Anterior cingulate cortex (tissue), 58 donors: ENCODE measurements at regions not wholly inside any gene's neighbourhood (a gene's known extent, or its start where the extent isn't known, plus 50 kb on each side); places are given as distances from the start of the nearest gene placed in this dataset.

Experiments
- DNase-seq, 58 donors: peaks; one replicate each; lab custom pipeline; 2025; lab: John Stamatoyannopoulos, UW

DNA sequence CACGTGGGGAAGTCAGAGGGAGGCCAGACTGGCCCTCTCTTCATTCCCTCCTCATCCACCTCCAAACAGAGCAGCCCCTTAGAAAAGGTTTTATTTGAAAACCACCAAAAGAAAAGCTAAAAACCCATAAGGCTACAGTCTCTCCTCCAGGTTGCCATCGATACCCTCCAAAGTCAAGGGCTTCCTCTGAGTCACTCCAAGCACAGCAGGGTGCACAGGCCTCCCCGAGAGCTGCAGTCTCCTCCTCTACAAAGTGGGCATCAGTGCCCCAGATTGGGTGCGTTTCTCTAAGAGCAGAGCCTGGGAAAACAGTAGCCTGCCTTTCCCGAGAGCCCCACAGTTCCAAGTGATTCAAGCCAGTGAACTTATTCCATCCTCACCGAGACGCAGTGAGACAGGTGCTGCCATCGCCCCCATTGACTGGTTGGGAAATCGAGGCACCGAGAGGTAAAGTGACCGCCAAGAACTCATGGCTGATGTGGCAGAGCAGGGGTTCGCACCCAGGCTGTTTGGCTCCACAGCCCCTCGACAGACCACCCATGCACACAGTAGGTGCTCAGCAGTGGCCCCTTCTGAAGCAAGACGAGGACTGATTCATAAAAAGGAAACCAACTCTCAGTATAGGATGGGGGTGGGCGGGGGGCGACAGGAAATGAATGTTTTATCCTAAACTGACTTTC lies 91.7 kb upstream of the SHISAL1 start:
- no peak for DNase-seq

DNA sequence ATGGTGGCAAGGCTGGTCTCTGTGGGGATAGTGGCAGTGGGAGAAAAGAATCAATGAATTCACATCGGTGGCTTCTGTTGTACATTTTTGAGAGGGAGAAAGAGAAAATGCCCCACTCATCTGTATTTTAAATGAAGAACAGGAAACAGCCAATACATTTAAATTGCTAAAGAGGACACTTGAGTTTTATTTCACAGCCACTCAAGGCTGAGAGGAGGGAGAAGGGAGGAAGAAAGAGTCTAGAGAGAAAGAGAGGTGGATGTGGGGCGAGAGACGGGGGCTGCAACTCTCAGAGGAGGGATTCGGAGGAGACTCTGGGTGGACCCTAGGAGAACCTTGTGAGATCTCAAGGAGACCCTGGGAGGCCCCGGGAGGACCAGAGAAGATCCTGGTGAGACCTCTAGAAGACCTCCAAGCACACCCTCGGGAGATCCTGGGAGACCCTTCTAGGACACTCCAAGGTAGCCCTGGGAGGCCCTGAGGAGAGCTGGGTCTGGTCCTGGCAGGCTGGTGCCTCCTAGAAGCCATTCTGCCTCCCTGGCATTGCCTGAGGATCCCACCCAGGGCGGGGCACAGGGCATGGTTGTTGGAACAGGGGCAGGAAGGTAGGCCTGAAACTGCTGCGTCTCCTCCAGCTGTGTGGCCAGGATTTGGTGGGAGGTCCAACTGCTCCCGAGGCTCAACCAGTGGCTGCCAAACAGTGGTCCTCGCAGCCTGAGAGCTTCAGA lies 91.0 kb upstream of the SHISAL1 start:
- no peak for DNase-seq

DNA sequence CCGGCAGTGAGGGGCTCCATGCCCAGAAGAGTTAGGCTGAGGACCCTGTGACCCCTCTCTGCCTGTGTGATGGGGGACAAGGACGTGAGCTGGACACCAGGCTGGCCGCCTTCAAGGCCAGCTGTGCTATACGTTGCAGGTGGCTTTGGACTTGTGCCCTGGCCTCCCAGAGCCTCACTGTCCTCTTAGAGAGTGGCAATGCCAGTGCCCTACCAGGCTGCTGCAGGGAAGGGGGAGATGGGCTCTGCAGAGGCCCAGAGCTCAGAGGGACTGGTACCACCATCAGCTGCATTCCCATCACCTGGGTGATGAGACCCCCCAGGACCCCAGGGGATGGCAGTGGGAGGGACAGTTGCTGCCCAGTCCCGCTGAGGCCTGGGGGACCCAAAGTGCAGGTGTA lies 90.4 kb upstream of the SHISAL1 start:
- DNase-seq = no peak

DNA sequence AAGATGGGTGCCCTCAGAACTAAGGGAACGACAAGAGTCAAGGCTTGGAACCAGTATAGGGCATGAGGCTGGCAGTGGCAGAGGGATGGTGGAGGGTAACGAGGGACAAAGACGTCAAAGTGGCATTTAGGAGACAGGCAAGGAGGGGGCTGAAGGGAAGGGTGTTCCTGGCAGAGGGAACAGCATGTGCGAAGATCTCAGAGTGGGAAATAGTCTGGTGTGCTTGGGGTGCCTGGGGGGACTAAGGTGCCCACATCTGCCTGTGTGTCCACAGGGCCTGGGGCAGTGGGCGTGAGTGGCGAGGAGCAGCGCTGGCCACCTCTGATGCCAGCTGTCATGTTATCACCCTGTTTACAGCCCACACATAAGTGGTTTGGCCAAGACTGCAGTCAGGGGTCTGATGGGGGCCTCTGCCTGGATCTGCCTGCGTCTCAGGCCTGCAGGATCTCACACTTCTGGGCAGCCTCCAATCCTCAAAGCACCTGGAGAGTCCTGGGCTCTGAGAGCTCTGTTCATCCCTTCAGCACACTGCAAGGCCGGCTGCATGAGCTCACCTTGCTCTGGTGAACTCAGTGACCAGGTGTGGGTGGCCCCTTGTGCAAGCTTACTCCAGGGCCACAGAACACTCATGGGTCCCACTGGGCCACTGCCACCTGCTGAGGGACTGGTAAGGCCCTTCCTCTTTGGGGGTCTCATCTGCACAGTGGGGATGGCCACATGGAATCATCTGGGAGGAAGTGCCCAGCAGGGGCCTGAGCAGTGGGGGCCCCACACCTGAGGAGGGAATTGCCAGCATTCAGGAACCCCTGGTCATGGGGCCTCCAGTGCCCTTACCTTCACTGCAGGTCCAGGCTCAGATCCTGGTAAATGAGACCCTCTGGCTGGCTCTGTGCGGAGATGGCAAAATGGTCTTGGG lies 89.7 kb upstream of the SHISAL1 start:
- DNase-seq = no peak

DNA sequence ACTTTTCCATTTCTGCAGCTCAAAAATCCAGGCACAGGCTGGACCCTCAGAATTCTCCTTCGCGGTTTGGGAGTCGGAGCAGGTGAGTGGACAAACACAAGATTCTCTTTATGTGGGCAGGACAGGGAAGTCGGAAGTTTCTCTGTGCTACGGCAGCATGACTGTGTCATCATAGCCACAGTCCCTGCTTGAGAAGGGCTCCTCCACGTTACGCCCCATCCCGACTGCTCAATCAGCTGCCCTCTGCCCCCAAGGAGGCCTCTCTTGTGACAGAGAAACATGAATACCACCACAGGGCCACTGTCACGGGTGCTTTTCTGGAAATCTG lies 89.0 kb upstream of the SHISAL1 start:
- DNase-seq = no peak

DNA sequence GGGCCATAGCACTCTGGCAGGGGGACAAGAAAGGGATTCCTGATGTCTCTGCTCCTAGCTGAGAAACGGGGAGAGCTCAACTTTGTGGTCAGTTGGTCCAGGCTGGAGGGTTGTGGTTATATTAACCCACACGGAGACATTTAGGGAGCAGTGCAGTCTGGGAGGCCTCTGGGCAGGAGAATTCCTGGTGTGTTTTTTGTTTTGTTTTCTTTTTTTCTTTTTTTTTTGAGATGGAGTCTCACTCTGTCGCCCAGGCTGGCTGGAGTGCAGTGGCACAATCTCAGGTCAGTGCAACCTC lies 88.0 kb upstream of the SHISAL1 start:
- DNase-seq = no peak

DNA sequence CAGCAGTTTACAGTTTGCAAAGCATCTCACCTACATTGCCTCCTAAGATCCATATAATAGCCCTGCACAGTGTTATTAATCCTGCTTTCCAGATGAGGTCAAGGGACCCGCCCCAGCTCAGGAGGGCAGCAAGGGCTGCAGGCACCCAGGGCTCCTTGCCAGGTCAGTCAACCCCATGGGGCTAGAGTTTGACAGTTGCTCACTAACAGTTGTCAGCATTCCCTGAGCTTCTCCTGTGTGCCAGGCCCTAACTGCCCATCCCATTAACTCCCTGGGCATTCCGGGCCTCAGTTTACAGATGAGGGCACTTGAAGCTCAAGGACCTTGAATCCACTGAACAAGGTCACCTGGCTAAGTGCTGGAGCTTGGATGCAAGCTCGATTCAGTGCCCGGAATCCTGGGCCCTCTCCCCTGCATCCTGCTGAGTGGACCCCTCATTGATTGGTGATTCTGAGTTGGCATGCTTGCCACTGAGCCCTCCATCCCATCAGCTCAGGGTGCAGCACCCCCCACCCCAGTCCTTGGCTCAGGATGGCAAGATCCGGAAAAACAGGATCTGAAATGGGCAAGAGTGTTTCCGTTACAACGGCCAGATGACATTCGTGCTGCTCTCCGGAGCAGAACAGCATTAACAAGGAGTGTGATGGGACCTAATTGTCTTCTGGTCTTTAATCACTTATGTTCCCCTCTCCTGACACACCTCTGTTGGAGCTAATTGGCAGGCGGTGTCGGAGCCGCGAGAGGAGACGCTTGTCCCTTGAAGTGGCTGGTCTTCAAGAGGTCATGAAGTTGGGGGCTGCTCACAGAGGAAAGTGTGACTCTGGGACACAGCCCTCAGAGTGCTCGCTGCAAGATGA lies 87.4 kb upstream of the SHISAL1 start:
- DNase-seq = no peak

DNA sequence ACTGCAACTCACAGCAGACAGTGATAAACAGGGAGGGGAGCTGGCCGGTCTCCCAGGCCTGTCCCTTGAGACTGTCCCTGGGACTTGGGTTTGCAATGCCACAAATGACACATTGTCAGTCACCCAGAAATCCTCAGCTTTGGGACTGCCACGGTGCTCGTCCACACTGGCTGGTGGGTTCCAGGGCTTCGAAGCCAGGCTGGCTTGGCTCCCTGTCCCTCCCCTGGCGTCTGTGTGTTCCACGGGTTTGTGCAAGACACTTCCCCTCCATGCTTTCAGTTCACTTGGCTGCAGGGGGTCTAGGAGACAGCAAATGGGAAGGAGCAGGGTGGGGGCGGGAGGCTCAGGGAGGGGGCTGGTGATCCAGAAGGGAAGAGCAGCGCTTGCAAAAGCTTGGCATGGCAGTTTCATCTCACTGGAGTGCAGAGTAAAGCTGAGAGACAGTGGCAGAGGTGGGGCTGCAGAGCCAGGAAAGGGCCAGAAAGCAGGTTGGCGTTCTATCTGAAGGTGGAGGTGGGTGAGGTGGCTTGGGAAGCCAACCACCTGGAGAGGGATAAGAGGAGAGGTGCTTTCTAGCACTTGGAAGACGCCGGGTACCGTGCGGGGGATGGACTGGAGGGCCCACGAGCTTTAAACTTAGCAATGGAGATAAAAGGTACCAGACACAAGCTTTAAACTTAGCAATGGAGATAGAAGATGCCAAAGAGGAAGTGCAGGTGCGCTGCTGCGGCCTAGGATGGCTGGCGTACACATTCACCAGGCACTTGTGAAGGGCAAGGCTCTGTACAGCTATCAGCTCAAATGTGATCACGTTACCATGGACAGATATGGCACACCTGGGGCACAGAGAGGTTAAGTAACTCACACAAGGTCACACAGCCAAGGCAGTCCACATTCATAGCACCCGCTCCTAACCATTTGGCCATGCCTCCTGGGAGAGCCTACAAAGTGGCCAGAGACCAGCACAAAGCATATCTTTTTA lies 86.4 kb upstream of the SHISAL1 start:
- DNase-seq = no peak

DNA sequence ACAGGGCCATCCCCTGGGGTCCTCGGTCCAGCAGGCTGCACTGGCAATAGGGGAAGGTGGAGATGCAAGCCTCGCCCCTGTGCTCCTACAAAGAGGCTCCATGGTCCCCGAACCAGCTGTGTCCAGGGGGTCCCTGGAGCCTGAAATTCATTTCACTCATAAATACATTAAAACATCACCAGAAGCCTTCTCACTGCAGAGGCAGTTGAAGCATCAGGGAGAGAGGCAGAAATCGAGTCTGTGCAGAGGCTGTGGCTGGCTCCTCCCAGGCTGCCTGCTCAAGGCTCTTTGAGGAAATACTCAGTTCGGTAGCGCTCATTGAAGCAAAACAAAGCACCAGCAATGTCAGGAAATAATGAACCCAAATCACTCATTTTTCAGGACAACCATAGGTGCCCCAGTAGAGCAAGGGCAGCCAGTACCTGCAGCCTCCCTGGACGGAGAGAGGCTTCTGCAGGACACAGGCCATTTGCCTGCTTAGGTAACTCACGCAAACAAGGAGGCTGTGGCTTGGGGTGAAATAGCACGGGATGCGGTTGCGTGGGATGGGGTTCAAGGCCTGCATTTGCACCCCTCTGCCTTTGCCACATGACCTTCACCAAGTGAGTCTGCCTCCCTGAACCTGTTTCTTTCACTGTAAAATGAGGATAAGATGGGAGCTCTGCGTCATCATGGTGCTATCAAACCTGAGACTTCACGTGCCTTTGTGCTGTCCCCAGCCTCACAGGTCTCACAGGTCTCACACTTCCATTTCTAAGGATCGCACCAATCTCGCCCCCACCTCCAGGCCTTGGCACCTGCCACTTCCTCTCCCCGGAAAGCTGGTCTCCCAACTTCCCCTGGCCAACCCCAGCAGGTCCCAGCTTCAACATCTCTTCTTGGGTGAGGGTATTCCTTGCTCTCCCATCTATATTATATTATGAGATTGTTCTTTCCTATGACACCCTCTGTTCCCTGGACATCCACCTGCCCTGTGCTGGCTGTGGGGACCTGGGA lies 84.3 kb upstream of the SHISAL1 start:
- DNase-seq = no peak

DNA sequence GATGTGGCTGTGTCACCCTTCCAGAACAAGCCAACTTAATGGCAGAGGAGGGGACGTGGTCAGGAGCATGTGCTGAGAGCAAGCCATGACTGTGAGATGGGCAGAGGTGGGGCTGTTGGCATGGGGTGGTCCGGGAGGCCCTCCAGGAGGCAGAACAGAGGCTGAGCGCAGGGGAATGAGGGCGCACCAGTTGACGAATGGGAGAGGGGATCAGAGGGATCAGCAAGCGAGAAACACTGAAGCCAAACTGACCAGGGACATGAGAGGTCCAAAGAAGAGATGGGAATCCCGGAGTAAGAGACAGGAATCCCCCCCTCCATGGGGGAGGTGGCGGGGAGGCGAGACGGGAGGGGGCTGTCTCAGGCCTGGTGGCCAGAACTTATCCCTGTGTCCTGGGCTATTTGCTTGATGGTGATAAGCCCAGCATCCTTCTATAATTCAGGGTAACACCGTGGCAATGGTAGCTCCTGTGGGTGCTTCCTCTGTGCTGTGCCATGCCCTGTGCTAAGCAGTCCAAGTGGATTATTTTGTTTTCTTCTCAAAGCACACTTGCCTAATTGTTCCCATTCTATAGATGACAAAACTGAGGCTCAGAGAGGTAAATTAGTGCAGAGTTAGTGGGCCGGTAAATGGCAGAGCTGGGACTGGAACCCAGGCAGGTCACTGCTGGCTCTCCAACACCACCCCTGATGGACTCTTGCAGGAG lies 83.4 kb upstream of the SHISAL1 start:
- DNase-seq = no peak

DNA sequence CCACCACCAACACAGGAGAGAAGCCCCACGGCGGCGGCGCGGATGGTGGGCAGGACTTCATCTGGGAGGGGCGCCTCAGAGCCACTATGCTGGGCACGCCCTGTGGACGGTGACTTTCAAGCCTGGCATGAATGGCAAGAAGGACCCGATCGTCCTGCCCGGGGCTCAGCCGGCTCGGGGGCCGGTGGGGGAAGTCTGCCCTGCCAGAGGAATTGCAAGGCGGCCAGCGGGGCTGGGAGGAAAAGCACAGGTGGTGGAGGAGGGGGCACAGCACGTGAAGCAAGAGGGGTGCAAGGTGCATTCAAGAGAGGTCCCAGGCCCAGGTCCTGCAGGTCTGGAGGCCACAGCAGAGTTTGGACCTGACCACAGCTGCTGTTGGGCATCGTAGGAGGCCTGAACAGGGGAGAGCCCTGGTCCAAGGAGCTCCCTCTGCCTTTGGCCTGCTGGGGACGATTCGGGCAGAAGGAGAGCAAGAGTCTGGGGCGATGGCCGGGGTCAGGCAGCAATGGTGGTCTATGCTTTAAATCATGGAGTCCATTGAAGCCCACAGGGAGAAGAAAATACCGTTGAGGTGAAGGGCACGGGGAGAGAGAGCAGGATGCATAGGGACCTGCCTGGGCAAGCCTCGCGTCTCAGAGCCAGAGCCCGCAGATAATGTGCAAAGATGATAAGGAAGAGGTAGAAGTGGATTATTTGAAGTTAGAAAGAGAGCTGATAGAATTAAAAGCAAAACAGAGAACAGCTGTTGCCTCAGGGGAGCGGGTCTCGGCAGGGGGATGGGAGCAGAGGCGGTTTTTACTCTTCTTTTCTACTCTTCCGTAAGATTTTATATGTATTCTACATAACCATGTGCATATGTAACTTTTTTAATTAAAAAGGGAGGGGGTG lies 82.6 kb upstream of the SHISAL1 start:
- DNase-seq = no peak

DNA sequence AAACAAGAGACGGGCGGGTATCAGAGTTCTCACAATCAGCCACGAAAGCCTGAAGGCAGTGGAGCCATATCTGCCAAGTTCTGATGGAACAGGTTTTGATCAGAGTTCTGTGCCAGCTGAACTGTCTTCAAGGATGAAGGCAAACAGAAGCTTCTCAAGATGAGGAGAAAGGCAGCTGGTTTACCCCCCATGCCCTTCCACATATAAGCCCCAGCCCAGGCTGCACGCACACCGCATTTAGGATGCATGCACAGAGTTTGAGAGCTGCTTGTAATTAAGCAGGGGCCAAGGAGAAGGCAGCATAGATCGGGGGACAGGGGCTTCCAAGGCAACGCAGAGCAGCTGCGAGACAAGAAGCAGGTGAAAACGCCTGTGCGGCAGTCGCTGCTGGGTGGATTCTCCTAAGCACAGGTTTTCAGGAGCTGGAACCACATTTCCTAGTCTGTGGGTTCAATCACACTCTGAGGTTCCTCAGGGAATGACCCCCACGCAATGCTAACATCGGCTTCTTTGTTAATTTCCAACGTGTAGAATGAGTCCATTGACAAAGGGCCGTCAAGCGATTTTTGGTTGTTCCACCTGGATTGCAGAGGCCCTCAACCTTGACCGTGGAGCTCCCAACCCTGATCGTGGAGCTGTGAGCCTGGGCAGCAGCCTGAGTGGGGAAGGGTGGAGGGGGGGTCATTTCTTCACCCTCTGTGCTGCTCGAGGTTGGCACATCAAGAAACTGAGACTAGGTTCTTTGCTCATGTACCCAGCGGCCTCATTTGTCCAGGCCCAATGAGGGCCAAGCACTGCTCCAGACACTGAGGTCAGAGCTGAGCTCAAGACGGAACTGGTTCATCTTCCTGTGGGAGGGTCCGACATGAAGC lies 81.7 kb upstream of the SHISAL1 start:
- DNase-seq = no peak

DNA sequence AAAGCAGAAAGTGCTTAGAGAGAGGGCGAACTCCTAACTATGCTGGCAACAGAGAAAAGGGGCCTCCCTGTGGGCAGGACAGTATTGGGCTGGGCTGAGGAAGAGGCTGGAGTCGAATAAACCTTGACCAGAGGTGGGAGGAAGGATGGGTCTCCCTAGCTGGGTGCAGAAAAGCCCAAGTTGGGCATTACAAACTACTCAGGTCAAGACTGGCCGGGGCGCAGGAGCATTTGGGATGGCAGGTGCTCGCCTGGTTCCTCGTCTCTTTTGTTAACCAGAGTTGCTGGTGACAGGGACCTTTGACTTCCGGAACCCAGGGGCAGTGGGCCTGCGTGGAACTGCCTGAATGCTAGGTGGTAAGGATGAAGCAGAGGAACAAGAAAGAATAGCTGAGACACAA lies 80.3 kb upstream of the SHISAL1 start:
- no peak for DNase-seq

DNA sequence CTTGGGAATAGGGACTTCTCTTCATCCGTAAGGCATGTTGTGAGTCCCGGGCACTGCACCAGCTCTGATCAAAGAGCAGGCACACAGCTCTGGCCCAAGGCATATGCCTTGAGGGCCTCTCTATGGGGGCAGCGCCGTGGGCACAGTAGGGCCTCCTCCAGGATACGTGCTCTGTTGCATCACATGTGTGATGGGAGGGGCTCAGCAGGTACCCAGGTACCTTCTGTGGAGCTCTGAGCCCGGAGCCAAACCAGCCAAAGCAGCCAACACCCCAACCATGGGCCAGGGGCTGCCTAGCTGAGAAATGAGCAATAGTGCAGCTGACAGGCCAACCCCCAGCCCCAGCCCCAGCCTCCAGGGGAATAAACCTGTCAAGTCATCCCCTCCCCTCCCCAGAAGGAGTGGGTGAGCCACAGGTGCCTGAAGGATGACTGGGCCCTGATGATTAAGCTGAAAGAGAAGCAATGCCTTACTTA lies 79.7 kb upstream of the SHISAL1 start:
- no peak for DNase-seq
